HG03025 (cell line): ENCODE measurements at regions not wholly inside any gene's neighbourhood (a gene's known extent, or its start where the extent isn't known, plus 50 kb on each side); places are given as distances from the start of the nearest gene placed in this dataset.
A peak's percentile ranks its signal among the peaks of the same experiment; 100 is the strongest.
"Not testable (repeated sequence)": the region's sequence is repeated elsewhere in the genome, so short reads cannot be mapped to it uniquely, and the experiment has no call there.

ENCODE experiments used
- ATAC-seq: cut with Tn5 transposase; IDR thresholded peaks from one replicate; pipeline ENCODE4 v1.9.1; 2021; ENCODE audit warnings: mild to moderate bottlenecking, moderate library complexity; ENCODE audit not compliant: unreplicated experiment, low FRiP score

- no peak for ATAC-seq
Observed at GRCh38 chr3:25894101-25894500, 104.2 kb downstream of the OXSM start.

GRCh38 chr3:25895031-25895430 is 105.1 kb downstream of the OXSM start:
- ATAC-seq, result no peak

GRCh38 chr3:25895443-25895842 is 105.6 kb downstream of the OXSM start:
- no peak for ATAC-seq

- ATAC-seq, result peak; percentile 89
Observed at GRCh38 chr3:25897019-25897418, 107.1 kb downstream of the OXSM start.

- no peak for ATAC-seq
Observed at GRCh38 chr3:25899352-25900101, 109.6 kb downstream of the OXSM start.

GRCh38 chr3:25900161-25900560 is 110.3 kb downstream of the OXSM start:
- no peak for ATAC-seq

GRCh38 chr3:25901796-25902195 is 111.9 kb downstream of the OXSM start:
- ATAC-seq, result no peak

GRCh38 chr3:25902586-25902985 is 112.7 kb downstream of the OXSM start:
- ATAC-seq, result no peak

GRCh38 chr3:25903371-25904129 is 113.7 kb downstream of the OXSM start:
- no peak for ATAC-seq

- ATAC-seq, result no peak
Observed at GRCh38 chr3:25904206-25904605, 114.3 kb downstream of the OXSM start.

GRCh38 chr3:25906132-25906906 is 116.4 kb downstream of the OXSM start:
- no peak for ATAC-seq

- ATAC-seq, result no peak
Observed at GRCh38 chr3:25907081-25907480, 117.2 kb downstream of the OXSM start.

- no peak for ATAC-seq
Observed at GRCh38 chr3:25910105-25910504, 120.2 kb downstream of the OXSM start.

GRCh38 chr3:25910997-25911396 is 121.1 kb downstream of the OXSM start:
- ATAC-seq, result no peak

- ATAC-seq, result no peak
Observed at GRCh38 chr3:25911525-25912295, 121.8 kb downstream of the OXSM start.

- no peak for ATAC-seq
Observed at GRCh38 chr3:25913179-25913578, 123.3 kb downstream of the OXSM start.

GRCh38 chr3:25915673-25916072 is 125.8 kb downstream of the OXSM start:
- no peak for ATAC-seq

GRCh38 chr3:25916321-25916720 is 126.4 kb downstream of the OXSM start:
- ATAC-seq, result no peak

GRCh38 chr3:25931967-25932366 is 142.1 kb downstream of the OXSM start:
- ATAC-seq, result not testable (repeated sequence)

GRCh38 chr3:25938566-25939325 is 148.9 kb downstream of the OXSM start:
- no peak for ATAC-seq
